ENCODE measurements at regions not wholly inside any gene's neighbourhood (a gene's known extent, or its start where the extent isn't known, plus 50 kb on each side); places are given as distances from the start of the nearest gene placed in this dataset.

GRCh38 chr3:152969557-152970300 lies 134.8 kb downstream of the P2RY1 start:
- TF ChIP-seq POLR2A (IDR thresholded peaks at IDR 0.05) (no peak), POLR2AphosphoS5 (IDR thresholded peaks at IDR 0.05) (no peak), CTCF (IDR thresholded peaks at IDR 0.05) (no peak)

Data from transverse colon (tissue), 4 donors.